ENCODE measurements at regions not wholly inside any gene's neighbourhood (a gene's known extent, or its start where the extent isn't known, plus 50 kb on each side); places are given as distances from the start of the nearest gene placed in this dataset.

GRCh38 chr13:76512721-76513145, 373.5 kb downstream of the KCTD12 start:
- H3K27me3 ChIP-seq, result no peaks in the 10 kb centered on the region
- H3K4me1 ChIP-seq, result no peaks in the 10 kb centered on the region
- H3K4me3 ChIP-seq, result no peak overlapping the region
- ATAC-seq (no peak), DNase-seq (no peak)
- no peak overlapping the region for H3K27ac ChIP-seq
- intact Hi-C loops (cut with DNase I), result no loop called here
- no peak for TF ChIP-seq CTCF (IDR thresholded peaks at IDR 0.05)
- no peaks in the 10 kb centered on the region for H3K36me3 ChIP-seq
- H3K9me3 ChIP-seq, result no peaks in the 10 kb centered on the region

GRCh38 chr13:76505437-76505836, 380.8 kb downstream of the KCTD12 start:
- Histone ChIP-seq H3K36me3 (no peaks in the 10 kb centered on the region), H3K4me1 (no peaks in the 10 kb centered on the region), H3K27me3 (no peaks in the 10 kb centered on the region), H3K4me3 (no peak overlapping the region), H3K9me3 (no peaks in the 10 kb centered on the region), H3K27ac (no peak overlapping the region)
- intact Hi-C loops (cut with DNase I), result no loop called here
- no peak for TF ChIP-seq CTCF (IDR thresholded peaks at IDR 0.05)
- DNase-seq, result no peak
- ATAC-seq, result no peak

- DNase-seq (no peak), ATAC-seq (no peak)
- Histone ChIP-seq H3K4me1 (no peaks in the 10 kb centered on the region), H3K4me3 (no peak overlapping the region), H3K36me3 (no peaks in the 10 kb centered on the region), H3K27me3 (no peaks in the 10 kb centered on the region), H3K9me3 (no peaks in the 10 kb centered on the region), H3K27ac (no peak overlapping the region)
- no peak for TF ChIP-seq CTCF (IDR thresholded peaks at IDR 0.05)
- intact Hi-C loops (cut with DNase I), result no loop called here
These were observed 382.4 kb downstream of the KCTD12 start for GRCh38 chr13:76503766-76504165.

- intact Hi-C loops (cut with DNase I), result no loop called here
- Histone ChIP-seq H3K27me3 (no peaks in the 10 kb centered on the region), H3K4me1 (no peaks in the 10 kb centered on the region), H3K27ac (no peak overlapping the region), H3K4me3 (no peak overlapping the region), H3K36me3 (no peaks in the 10 kb centered on the region), H3K9me3 (no peaks in the 10 kb centered on the region)
- ATAC-seq (no peak), DNase-seq (no peak)
- no peak for TF ChIP-seq CTCF (IDR thresholded peaks at IDR 0.05)
These were observed 382.9 kb downstream of the KCTD12 start for GRCh38 chr13:76503291-76503690.

GRCh38 chr13:76500894-76501293, 385.3 kb downstream of the KCTD12 start:
- Histone ChIP-seq H3K36me3 (no peaks in the 10 kb centered on the region), H3K9me3 (no peaks in the 10 kb centered on the region), H3K4me3 (no peak overlapping the region), H3K4me1 (no peaks in the 10 kb centered on the region), H3K27ac (no peak overlapping the region), H3K27me3 (no peaks in the 10 kb centered on the region)
- TF ChIP-seq CTCF (IDR thresholded peaks at IDR 0.05), result no peak
- ATAC-seq (no peak), DNase-seq (no peak)
- intact Hi-C loops (cut with DNase I), result no loop called here

GRCh38 chr13:76499891-76500290, 386.3 kb downstream of the KCTD12 start:
- Histone ChIP-seq H3K4me1 (no peaks in the 10 kb centered on the region), H3K36me3 (no peaks in the 10 kb centered on the region), H3K27me3 (no peaks in the 10 kb centered on the region), H3K4me3 (no peak overlapping the region), H3K27ac (no peak overlapping the region), H3K9me3 (no peaks in the 10 kb centered on the region)
- DNase-seq, result no peak
- ATAC-seq, result no peak
- intact Hi-C loops (cut with DNase I), result no loop called here
- no peak for TF ChIP-seq CTCF (IDR thresholded peaks at IDR 0.05)
